ENCODE measurements at regions not wholly inside any gene's neighbourhood (a gene's known extent, or its start where the extent isn't known, plus 50 kb on each side); places are given as distances from the start of the nearest gene placed in this dataset.

- no peaks in the 10 kb centered on the region for H3K36me3 Mint-ChIP-seq (ENCODE audit: insufficient read depth, unreplicated experiment)
- intact Hi-C loops (cut with micrococcal nuclease): no loop called here
- H3K4me1 Mint-ChIP-seq (ENCODE audit: insufficient read depth, unreplicated experiment): no peaks in the 10 kb centered on the region
- no TSS peak for BruUV-seq (replicated peaks)
- ChIA-PET CTCF (no interaction called here), POLR2A (interaction anchor here (0.5 kb wide), 1 partner anchor 259 kb away, joined by 3 read pairs; no protein-coding TSS in a partner anchor)
- no peak for DNase-seq (ENCODE audit: unreplicated experiment)
- H3K27ac Mint-ChIP-seq (ENCODE audit: low read depth, unreplicated experiment): no peak overlapping the region
- H3K9me3 Mint-ChIP-seq (ENCODE audit: unreplicated experiment): peaks cover 16% of the 10 kb centered on the region
- TF ChIP-seq, protein P1, sequence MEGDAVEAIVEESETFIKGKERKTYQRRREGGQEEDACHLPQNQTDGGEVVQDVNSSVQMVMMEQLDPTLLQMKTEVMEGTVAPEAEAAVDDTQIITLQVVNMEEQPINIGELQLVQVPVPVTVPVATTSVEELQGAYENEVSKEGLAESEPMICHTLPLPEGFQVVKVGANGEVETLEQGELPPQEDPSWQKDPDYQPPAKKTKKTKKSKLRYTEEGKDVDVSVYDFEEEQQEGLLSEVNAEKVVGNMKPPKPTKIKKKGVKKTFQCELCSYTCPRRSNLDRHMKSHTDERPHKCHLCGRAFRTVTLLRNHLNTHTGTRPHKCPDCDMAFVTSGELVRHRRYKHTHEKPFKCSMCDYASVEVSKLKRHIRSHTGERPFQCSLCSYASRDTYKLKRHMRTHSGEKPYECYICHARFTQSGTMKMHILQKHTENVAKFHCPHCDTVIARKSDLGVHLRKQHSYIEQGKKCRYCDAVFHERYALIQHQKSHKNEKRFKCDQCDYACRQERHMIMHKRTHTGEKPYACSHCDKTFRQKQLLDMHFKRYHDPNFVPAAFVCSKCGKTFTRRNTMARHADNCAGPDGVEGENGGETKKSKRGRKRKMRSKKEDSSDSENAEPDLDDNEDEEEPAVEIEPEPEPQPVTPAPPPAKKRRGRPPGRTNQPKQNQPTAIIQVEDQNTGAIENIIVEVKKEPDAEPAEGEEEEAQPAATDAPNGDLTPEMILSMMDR (IDR thresholded peaks at IDR 0.05; ENCODE audit: unreplicated experiment): no peak
- H3K27me3 Mint-ChIP-seq (ENCODE audit: insufficient read depth, unreplicated experiment): no peaks in the 10 kb centered on the region
- H3K4me3 Mint-ChIP-seq (ENCODE audit: unreplicated experiment): no peak overlapping the region
Measured at GRCh38 chr4:32680946-32681345, 1960.8 kb downstream of the PCDH7 start.

DNA sequence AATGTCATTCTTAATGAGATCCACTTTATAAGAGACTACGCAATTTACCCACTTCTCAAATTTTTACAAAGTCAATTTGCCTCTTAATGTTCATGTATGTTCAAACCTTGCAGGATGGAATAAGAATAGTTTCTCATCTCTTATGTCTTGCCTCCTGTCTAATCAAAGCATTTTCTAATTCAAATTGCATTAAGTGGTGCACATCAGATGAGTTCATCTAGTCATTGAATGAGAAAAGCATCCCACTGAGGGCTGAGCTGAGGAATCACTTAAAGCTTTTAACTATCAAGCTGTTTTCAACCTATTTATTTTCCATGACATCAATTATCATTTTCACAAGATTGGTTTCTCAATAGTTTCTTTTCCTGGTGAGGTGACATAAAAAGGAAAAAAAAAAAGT, 1964.0 kb downstream of the PCDH7 start:
- peaks cover 12% of the 10 kb centered on the region for H3K9me3 Mint-ChIP-seq (ENCODE audit: unreplicated experiment)

DNA sequence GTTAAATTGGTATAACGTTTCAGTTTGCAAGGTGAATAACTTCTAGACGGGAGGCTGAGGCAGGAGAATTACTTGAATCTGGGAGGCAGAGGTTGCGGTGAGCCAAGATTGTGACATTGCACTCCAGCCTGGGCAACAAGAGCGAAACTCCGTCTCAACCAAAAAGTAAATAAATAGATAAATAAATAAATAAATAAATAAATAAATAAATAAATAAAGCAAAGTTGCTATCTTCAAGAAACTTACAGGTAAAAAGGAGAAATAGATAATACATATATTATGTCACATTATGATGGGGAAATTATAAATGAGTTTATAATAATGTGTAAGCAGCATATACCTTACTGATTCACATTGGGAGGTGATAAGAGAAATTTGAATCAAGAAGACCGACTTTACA, 1966.0 kb downstream of the PCDH7 start:
- H3K9me3 Mint-ChIP-seq (ENCODE audit: unreplicated experiment): no peaks in the 10 kb centered on the region
- H3K27ac Mint-ChIP-seq (ENCODE audit: low read depth, unreplicated experiment): no peak overlapping the region
- TF ChIP-seq, protein P1 (IDR thresholded peaks at IDR 0.05; ENCODE audit: unreplicated experiment): no peak
- no peak for DNase-seq (ENCODE audit: unreplicated experiment)
- no peaks in the 10 kb centered on the region for H3K27me3 Mint-ChIP-seq (ENCODE audit: insufficient read depth, unreplicated experiment)
- no peaks in the 10 kb centered on the region for H3K36me3 Mint-ChIP-seq (ENCODE audit: insufficient read depth, unreplicated experiment)
- ChIA-PET CTCF (interaction anchor here (0.6 kb wide), 1 partner anchor 88 kb away, joined by 3 read pairs; no protein-coding TSS in a partner anchor), POLR2A (no interaction called here)
- H3K4me1 Mint-ChIP-seq (ENCODE audit: insufficient read depth, unreplicated experiment): no peaks in the 10 kb centered on the region
- no peak overlapping the region for H3K4me3 Mint-ChIP-seq (ENCODE audit: unreplicated experiment)
- BruUV-seq (replicated peaks): no TSS peak
- intact Hi-C loops (cut with micrococcal nuclease): no loop called here

More for the DNA sequence above, 1964.0 kb downstream of the PCDH7 start:
- Mint-ChIP-seq H3K27ac (ENCODE audit: low read depth, unreplicated experiment) (no peak overlapping the region), H3K4me1 (ENCODE audit: insufficient read depth, unreplicated experiment) (no peaks in the 10 kb centered on the region), H3K4me3 (ENCODE audit: unreplicated experiment) (no peak overlapping the region), H3K36me3 (ENCODE audit: insufficient read depth, unreplicated experiment) (no peaks in the 10 kb centered on the region), H3K27me3 (ENCODE audit: insufficient read depth, unreplicated experiment) (no peaks in the 10 kb centered on the region)
- no TSS peak for BruUV-seq (replicated peaks)
- intact Hi-C loops (cut with micrococcal nuclease): no loop called here
- POLR2A ChIA-PET: interaction anchor here (0.6 kb wide), 1 partner anchor 27 kb away, joined by 3 read pairs; no protein-coding TSS in a partner anchor
- CTCF ChIA-PET: interaction anchor here (0.7 kb wide), 1 partner anchor 661 kb away, joined by 3 read pairs; no protein-coding TSS in a partner anchor
- no peak for DNase-seq (ENCODE audit: unreplicated experiment)
- TF ChIP-seq, protein P1 (IDR thresholded peaks at IDR 0.05; ENCODE audit: unreplicated experiment): no peak

DNA sequence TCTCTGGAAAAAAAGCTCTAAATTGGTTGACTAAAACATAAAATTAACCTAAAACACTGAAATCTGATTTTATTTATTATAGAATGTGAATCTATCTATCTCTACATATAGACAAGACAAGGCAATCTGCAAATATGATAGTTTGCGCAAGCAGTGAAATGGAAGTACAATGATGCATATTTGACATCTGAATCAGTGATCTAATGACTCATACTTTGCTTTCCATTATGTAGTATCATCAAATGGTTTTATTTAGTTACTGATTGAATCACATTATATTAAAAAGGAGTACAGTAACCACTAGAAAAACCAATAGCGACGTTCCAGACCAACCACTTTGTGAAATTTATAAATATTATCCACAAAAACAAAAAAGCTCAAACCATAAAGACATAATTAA, 1969.3 kb downstream of the PCDH7 start:
- BruUV-seq (replicated peaks): no TSS peak
- intact Hi-C loops (cut with micrococcal nuclease): no loop called here
- peak; percentile 45 for DNase-seq (ENCODE audit: unreplicated experiment)

More for the DNA sequence above, 1969.3 kb downstream of the PCDH7 start:
- ChIA-PET POLR2A (interaction anchor here (0.6 kb wide), 1 partner anchor 159 kb away, joined by 3 read pairs; no protein-coding TSS in a partner anchor), CTCF (no interaction called here)
- Mint-ChIP-seq H3K9me3 (ENCODE audit: unreplicated experiment) (peaks cover 7% of the 10 kb centered on the region), H3K4me1 (ENCODE audit: insufficient read depth, unreplicated experiment) (peaks cover 6% of the 10 kb centered on the region), H3K27ac (ENCODE audit: low read depth, unreplicated experiment) (no peak overlapping the region), H3K27me3 (ENCODE audit: insufficient read depth, unreplicated experiment) (no peaks in the 10 kb centered on the region), H3K36me3 (ENCODE audit: insufficient read depth, unreplicated experiment) (no peaks in the 10 kb centered on the region), H3K4me3 (ENCODE audit: unreplicated experiment) (no peak overlapping the region)
- TF ChIP-seq, protein P1 (IDR thresholded peaks at IDR 0.05; ENCODE audit: unreplicated experiment): no peak

All from MCF 10A (cell line).